ENCODE measurements at regions not wholly inside any gene's neighbourhood (a gene's known extent, or its start where the extent isn't known, plus 50 kb on each side); places are given as distances from the start of the nearest gene placed in this dataset.

- H3K79me1 ChIP-seq (ENCODE audit: low read depth, low read length): no peaks in the 10 kb centered on the region
- H3K23ac ChIP-seq (ENCODE audit: insufficient read length): no peak overlapping the region
- no peaks in the 10 kb centered on the region for H3K9me3 ChIP-seq (ENCODE audit: insufficient read depth in 2 of 2, low read depth in 1 of 2, low read length in 1 of 2)
- no peaks in the 10 kb centered on the region for H4K20me1 ChIP-seq (replicated peaks in 1 of 2; ENCODE audit: control insufficient read depth in 1 of 2, insufficient read depth in 2 of 2, low read length in 2 of 2)
- H4K8ac ChIP-seq (ENCODE audit: extremely low read depth, insufficient read depth, low read length): no peak overlapping the region
- no peak overlapping the region for H4K91ac ChIP-seq (replicated peaks; ENCODE audit: insufficient read length, low read length)
- POLR2A ChIA-PET (ENCODE audit: partially characterized antibody): no interaction called here
- H3K27ac ChIP-seq (ENCODE audit: low read depth, low read length): no peak overlapping the region
- H3K23me2 ChIP-seq (ENCODE audit: low read depth, low read length): no peaks in the 10 kb centered on the region
- no peak overlapping the region for H3K4me2 ChIP-seq (ENCODE audit: insufficient read depth in 1 of 2, low read depth in 2 of 2, low read length in 2 of 2)
- no peak overlapping the region for H2BK120ac ChIP-seq (replicated peaks; ENCODE audit: low read depth, low read length)
- no peak overlapping the region for H2BK5ac ChIP-seq (ENCODE audit: low read depth, low read length)
- H3K36me3 ChIP-seq (ENCODE audit: control insufficient read depth in 2 of 4, insufficient read depth in 4 of 4, low read length in 3 of 4): no peaks in the 10 kb centered on the region
- DNase-seq (ENCODE audit: low read depth in 1 of 2, low spot score in 2 of 2): no peak
- H3K9ac ChIP-seq (replicated peaks in 1 of 4; ENCODE audit: extremely low read depth in 1 of 4, low read depth in 3 of 4, low read length in 3 of 4): no peak overlapping the region
- H2BK12ac ChIP-seq (ENCODE audit: low read depth, low read length): no peak overlapping the region
- H3K14ac ChIP-seq (ENCODE audit: insufficient read length): no peak overlapping the region
- H4K5ac ChIP-seq (ENCODE audit: insufficient read length, low read depth, low read length): no peak overlapping the region
- no peak overlapping the region for H2BK15ac ChIP-seq (ENCODE audit: low read length)
- no peak overlapping the region for H2AFZ ChIP-seq (ENCODE audit: low read length)
- H3K18ac ChIP-seq (ENCODE audit: extremely low read depth, low read length): no peak overlapping the region
- H3K4me1 ChIP-seq (replicated peaks in 1 of 4; ENCODE audit: control insufficient read depth in 3 of 4, insufficient read depth in 4 of 4, low read length in 3 of 4): no peaks in the 10 kb centered on the region
- no peak overlapping the region for H3K56ac ChIP-seq (replicated peaks; ENCODE audit: insufficient read length, low read depth, low read length)
- no peak overlapping the region for H2BK20ac ChIP-seq (ENCODE audit: low read length)
- H3K4ac ChIP-seq (replicated peaks; ENCODE audit: insufficient read length, low read depth, low read length): no peak overlapping the region
- no peaks in the 10 kb centered on the region for H3K79me2 ChIP-seq (ENCODE audit: control insufficient read depth in 1 of 2, insufficient read depth in 2 of 2, low read length in 2 of 2)
- 86% methylated on average over 2 of the region's 2 CpGs; no CpG with 5 or more reads in 1 of the 2 experiments for WGBS, 2 experiments (ENCODE audit: extremely low coverage in 1 of 2, insufficient coverage in 1 of 2, insufficient read length in 1 of 2, insufficient replicate concordance in 2 of 2, low coverage in 1 of 2, low lambda C conversion rate in 2 of 2, missing lambda C conversion rate in 1 of 2)
- H2AK5ac ChIP-seq (ENCODE audit: low read depth, low read length): no peak overlapping the region
- H3K27me3 ChIP-seq (replicated peaks in 1 of 4; ENCODE audit: control insufficient read depth in 3 of 4, extremely low read depth in 1 of 4, insufficient read depth in 3 of 4, low read length in 3 of 4): no peaks in the 10 kb centered on the region
- H3K4me3 ChIP-seq (ENCODE audit: extremely low read depth in 1 of 4, insufficient read depth in 2 of 4, low read depth in 3 of 4, low read length in 4 of 4): no peak overlapping the region
- CTCF ChIA-PET (ENCODE audit: partially characterized antibody): interaction anchor here (1.3 to 3.0 kb wide), 3 partner anchors 12 to 99 kb away, joined by 4 to 10 read pairs (median 7); no protein-coding TSS in a partner anchor
- FAIRE-seq: no peak
- no peak for TF ChIP-seq BRCA1 (IDR thresholded peaks at IDR 0.05; ENCODE audit: low read depth, low read length)
- TF ChIP-seq SIN3A (conservative IDR thresholded peaks at IDR 0.05 in 1 of 2, IDR thresholded peaks at IDR 0.05 in 1 of 2; ENCODE audit: low read depth in 1 of 2, low read length in 2 of 2): no peak
- no peak for TF ChIP-seq FOSL1 (IDR thresholded peaks at IDR 0.05; ENCODE audit: insufficient read depth, low read depth, low read length)
- no peak for TF ChIP-seq CTCF (IDR thresholded peaks at IDR 0.05; ENCODE audit: control extremely low read depth in 1 of 3, insufficient read depth in 1 of 3, low read depth in 1 of 3, low read length in 3 of 3)
- TF ChIP-seq POU5F1 (IDR thresholded peaks at IDR 0.05; ENCODE audit: low read depth, low read length): no peak
Measured at GRCh38 chr7:46022397-46022796, 101.3 kb upstream of the IGFBP3 start.

Data from H1 (cell line).